ENCODE measurements at regions not wholly inside any gene's neighbourhood (a gene's known extent, or its start where the extent isn't known, plus 50 kb on each side); places are given as distances from the start of the nearest gene placed in this dataset.

DNA sequence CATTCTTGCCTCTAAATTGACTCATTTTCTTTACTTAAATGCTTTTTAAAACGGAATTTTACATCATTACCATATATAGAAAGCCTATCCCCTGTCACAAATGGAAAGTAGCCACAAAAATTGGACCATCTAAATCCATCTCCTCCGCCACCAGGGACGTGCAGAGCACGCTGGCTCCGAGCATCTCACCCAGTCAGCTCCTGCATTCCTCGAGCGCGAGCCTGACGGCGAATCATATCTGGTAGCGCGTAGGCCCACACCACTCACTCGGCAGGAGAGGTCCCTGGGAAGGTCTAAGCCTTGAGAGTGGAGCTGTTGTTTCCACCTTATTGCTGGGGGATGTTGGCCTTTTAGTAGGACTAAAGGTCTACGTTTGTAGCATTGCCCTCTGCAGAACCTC, 152.4 kb downstream of the TRIM29 start:
- DNase-seq = no peak

DNA sequence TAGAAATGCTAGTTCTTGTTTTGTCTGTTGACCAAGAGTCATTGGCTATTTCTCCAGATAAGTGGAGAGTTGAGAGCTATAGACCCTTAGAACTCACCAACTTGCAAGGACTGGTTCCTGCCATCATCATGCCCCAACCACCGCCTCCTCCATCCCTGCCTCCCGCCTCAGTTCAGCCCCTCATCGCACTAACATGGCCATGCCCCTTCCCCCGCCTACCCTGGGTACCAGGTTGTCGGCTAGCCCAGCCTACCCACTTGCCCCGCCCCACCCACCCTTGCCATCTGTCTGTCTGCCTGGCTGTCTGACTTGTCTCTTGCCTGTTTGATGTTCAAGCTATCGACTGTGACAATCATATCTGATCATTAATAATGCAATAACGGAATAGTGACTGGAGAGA, 154.1 kb downstream of the TRIM29 start:
- DNase-seq = no peak

DNA sequence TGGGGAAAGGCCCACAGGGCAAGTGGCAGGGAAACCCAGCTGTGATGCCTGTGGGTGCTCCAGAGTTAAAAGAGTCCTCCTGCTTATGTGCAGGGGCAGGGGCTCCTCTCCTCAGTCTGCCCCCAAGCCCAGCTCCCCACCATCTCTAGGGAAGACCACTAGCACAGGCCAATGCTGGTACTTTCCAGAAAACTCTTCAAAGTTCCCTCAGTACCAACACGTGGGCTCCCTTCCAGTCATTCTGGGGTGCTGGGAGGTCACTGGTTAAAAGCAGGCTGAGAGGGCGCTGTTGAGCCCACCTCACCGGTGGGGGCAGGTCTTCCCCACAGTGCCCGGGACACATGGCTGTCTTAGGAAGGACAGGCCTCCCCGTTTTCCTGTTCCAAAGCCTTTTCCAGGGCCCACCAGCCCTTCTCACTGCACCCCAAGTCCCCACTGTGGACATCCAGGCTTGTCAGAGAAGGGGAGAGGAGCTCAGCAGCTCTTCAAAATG, 154.6 kb downstream of the TRIM29 start:
- DNase-seq = peak in 1 of 56 donors; percentile 60

DNA sequence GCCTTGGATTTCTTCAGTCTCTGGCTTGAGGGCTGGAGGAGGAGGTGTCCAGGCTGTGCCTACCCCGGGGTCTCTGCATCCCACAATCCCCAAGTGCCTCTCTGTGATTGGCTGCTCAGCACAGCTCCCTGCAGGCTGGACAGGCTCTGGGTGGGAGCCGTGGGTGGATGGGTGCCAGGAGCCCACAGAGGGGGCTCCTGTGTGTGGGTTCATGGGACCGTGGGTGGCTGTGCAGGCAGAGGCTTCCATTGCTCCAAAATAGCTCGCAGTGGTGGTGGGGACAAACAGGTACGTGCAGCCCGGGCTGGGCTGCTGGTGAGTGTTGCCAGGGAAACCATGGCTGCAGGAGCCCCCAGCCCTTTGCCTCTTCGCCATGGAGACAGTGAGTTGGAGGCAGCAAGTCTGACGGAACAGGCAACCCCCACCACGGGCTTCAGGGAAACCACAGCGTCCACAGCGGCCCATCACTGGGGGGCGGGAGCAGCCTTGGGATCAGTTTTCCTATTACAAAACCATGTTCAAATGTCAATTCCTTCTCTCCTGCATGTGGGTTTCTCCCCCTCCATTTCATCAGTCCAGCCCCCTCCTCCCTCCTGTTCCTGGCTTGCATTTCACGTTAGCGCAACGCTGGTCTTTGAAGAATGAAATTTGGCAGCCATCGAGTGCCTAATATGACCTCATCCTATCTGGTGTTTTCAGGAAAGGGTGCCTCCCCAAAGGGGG, 155.2 kb downstream of the TRIM29 start:
- peak in 3 of 56 donors; percentile 31 to 67 (median 56) for DNase-seq

DNA sequence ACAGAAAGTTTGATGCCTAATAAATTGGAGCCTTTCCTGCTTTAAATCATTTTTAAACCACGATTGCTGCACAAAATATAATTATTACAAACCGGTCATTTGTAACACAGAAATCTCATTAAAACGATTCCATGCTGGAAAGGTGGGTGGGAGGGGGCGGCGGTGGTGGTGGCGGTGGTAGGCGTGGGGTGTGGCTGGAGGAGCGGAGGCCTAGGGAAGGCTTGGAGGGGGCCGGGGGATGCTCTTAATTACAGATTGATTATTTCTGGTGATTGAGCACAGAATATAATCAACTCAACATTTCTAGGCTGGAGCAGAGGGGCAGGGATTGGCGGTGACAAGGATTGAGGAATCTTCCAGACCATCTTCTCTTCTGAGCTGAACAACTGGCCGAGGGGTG, 157.5 kb downstream of the TRIM29 start:
- no peak for DNase-seq

DNA sequence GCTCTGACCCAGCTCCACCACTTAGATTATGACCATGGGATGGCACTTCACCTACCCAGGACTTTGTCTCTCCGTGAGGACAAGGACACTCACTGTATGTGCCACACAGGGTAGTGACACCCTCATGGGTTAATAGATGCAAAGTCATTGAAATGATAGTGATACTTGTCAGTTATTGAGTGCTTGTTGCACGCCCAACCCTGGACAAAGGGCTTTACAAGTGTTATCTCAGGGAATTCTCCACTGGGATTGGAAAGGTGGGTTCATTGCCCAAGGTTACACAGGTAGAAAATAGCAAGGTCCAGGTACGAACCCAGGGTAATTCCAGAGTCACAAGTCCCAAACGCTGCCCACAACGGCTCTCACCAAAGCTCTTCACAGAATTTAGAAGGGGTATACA, 158.2 kb downstream of the TRIM29 start:
- DNase-seq = no peak

DNA sequence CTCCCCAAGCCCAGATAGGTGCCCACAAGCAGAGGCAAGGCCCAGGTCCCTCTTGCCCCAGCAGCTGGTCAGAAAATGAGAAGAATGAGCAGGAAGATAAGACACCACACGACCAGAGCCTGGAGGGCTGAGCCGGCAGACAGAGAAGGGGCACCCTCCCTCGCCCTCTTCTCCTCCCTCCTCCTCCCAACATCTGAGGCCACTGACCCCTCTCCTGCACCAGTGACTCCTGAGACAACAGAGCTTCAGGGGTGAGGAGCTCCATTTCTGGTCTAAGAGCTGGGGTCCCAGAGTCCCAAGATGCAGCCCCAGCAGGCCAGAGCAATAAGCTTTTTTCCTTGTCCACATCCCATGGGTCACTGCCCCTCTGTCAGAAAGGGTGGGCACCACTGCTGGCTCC, 159.2 kb downstream of the TRIM29 start:
- DNase-seq = no peak

DNA sequence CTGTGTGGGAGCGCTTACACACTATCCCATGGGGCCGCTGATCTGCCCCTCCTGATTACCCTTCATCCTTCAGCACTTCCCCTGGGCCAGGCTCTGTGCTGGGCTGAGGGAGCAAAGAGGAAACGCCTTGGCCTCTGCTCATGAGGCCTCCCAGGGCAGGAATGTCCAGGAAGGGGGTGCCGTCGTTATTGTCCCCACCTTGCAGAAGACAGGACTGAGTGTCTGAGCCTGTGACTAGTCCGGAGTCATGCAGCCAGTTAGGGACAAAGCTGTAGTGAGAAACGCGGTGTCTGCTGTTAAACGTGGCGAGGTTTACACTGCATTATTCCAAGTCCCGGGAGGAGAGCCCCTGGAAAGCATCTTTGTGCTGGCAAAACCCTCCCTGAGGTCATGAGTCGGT, 160.0 kb downstream of the TRIM29 start:
- DNase-seq = no peak

DNA sequence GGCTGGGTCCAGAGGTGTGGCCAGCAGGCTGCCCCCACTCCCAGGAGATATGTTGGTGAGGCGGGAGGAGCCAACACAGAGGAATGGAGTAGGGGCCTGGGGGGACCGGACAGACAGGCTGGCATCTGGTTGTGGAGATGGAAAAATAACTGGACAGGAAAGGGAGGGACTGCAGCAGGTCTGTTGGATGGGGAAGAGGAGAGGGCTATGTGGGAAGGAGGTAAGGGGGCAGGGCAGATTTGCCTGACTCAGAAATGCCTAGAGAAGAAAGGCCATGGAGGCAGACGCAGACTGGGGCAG, 160.4 kb downstream of the TRIM29 start:
- DNase-seq = no peak

DNA sequence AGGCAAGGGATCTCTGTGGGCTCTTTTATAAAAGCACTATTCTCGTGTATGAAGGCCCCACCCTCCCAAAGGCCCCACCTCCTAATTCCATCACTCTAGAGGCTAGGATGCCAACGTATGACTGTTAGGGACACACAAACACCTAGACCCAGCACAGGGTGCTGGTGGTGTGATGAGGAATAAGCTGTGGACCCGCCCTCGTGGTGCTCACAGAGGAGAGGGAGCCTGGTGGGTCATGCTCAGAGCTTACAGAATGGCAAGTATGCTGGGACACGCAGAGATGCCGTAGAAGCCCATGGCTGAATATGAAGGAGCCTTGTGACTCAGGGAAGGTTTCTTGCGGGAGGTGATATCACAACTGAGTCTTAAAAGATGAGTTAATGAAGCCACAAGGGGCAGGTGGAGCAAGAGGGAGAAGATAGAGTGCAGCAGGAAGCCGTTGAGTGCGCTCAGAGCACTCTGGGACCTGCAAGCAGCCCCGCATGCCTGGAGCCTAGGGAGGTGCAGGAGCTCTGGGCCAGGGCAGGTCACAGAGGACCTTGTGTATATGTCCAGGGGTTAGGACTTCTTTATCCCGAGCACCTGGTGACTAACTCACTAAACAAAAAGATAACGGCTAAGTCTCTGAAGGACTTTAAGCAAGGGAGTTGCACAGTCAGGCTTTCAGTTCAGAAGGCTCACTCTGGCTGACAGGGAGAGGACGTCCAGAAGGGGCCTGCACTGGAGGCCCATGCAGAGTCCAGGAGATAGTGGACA, 160.9 kb downstream of the TRIM29 start:
- DNase-seq = peak in 7 of 56 donors; percentile 27 to 53 (median 40)

DNA sequence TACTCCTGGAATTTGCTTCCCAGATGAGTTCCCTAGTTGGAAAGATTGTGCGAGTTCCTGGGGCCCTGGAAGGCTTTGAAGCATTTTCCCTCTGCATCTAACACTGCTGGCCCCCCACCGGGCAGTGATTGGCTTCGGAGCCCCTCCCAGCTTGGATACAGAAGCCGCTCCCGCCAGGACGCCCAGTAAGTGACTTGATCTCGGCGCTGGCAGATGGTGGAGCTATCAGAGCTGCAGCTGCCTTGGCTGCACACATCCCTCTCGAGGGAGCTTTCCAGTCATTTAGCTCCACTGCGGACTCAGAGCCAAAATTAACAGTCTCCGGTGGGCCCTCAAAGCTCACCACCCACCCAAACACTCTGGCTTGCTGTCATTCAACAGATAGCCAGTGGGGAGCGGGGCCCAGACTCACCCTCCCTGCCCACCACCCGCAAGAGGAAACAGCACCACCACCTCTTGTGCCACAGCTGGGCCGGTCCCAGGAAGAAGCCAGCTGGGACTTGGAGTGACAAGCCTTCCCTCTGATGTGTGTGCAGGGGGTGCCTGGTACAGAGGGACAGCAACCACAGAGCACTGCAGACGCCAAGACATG, 162.3 kb downstream of the TRIM29 start:
- peak in 51 of 56 donors; percentile 51 to 94 (median 82) for DNase-seq

DNA sequence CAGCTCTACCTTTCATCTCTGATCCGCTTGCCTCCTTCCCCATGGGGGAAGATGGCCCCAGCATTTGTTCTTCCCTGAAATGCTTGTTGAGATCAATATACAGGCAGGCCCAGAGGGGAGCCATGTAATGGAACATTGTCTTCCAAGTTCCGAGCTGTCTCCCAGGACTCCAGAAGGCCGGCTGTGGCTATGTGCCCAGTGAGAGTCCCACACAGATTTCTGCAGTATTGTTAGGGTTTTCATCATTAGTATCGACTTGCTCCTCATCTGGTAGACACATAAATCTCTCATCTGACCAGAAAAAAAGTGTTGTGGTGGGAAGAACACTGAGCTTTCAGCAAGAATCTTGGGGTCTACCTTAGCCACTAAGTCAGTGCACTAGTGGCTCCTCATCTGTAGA, 163.4 kb downstream of the TRIM29 start:
- peak in 12 of 56 donors; percentile 29 to 60 (median 38) for DNase-seq

DNA sequence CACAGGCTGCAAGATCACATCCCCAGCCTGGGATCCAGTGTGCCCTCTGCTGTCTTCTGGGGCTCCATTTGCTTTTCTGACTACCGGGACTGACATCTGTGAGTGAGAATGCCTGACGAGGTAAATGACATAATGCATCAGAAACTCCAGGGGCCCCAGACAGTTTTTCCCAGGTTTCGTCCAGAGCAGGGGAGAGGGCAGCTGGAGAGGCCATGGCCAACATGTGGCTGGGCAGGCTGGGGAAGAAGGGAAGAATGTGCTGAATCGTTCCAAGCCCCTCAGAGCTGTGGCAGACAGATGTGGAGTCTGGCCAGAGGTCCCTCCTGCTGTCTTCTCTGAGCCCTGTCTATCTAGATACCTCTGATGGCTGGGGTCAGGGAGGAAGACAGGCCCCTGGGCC, 163.9 kb downstream of the TRIM29 start:
- no peak for DNase-seq

DNA sequence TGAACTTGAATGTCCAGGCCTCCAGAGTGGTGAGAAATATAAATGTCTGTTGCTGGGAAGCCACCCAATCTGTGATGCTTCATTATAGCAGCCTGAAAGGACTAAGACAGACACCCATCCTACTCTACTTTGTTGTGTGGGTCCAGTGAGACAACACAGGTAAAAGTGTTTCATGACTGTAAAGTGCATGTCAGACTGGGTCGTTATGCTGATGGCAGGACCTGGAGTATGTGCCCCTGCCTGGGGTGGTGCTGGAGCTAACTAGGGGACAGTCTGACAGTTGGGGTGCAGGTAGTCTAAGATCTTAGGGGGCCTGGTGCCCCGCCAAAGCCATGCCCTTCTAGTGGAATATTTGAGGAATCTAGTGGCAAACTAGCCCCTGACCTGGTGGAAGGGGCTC, 165.6 kb downstream of the TRIM29 start:
- no peak for DNase-seq

DNA sequence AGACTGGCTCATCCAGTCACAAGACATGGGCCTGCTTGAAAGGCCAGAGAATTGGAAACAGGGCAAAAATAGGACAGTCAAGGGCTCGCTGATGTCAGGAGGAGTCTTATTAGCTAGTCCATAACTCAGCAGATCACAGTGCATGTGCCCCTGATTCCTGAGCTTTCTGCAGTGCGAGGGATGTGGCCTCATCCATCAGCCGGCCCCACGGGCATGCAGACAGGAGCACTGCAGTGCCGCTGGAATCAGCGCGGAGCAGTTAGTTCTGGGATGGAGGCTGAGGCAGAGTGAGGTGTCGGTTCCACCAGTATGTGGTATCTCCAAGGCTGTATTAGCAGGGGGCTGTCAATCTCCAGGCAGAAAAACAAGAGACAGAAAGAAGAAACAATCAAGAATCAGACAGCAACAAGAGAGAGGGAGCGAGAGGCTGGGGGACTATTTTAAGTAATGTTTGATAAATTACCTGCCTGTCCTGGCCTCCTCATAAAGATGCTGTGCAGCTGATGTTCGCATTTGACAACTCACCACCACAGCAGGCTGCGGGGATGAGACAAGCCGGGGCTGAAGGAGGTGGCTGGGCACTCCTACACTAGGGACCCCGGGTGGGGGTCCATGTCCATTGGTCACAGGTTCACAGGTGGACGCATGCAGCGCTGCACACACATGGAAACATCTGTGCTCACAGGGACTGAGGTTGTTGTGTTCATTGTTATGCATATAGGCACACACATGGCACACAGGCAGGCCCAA, 167.2 kb downstream of the TRIM29 start:
- DNase-seq = no peak

DNA sequence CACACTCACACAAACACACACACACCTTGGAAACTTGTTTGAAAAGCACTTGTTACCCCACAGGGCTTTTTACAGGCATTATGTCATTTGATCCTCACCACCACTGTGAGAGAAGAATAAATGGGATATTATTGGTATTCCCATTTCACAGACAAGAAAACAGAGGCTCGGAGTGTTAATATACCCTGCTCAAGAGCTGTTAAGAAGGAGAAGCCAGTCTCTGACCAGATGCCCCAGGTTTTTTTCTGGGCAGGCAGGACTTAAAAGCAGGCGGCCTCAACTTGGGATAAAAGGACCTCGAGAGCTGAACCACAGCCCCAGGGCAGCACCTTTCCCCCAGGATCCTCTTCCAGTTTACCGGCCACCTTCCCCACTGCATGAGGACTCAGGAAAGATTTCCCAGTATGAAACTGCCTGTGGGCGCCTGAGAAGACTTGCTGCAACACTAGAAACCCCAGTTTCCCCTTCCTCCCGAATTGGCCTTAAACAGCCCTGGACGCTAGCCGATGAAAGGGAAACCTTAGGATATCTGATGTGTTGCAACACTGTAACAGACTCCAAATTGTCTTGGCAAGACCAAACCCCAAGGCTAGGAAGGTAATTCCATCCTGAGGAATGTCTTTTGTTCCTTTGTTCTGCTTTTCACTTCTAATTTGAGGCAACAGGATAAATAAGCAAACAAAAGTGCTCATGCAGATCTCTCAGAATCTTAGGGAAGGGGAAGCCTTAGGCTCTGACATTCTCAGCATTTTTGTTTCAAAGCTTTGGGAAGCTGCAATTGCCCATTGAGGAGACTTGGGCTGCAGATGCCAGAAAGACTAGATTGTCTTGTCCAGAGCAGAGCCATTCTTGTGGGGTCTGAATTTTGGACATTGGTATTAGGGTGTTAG, 173.5 kb downstream of the TRIM29 start:
- no peak for DNase-seq

DNA sequence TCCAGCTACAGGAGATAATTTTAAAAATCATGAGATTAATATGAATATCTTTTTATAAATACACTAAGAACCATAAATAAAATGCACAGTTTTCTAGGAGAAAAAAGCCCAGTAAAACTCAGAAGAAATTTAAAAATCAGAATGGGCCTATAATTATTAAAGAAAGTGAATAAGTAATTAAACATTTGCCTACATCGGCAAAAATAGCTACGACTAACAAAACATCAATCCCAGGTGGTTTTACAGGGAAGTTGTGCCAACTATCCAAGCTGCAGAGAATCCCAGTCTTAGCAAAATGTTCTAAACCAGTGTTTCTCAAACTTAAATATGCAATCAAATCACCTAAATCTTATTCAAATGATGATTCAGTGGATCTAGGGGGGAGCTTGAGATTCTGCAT, 180.0 kb downstream of the TRIM29 start:
- DNase-seq = no peak

DNA sequence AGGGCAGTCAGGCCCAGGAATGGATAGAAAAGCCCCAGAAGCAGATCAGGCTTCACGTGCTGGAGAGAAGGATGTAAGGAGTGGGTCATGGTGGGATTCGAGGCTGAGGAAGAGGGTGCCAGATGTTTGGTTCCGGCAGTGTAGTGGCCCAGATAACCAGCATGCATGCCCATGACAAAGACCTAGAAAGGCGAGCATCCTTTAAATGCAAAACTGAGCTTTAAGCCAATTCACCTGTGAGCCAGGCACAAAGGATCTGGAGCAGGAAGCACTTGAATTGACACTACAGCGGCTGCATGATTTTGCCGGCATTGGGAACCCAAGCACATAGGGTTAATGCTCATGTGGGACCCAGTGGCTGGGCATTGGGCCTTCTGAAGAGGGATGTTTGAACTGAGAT, 185.5 kb downstream of the TRIM29 start:
- no peak for DNase-seq

DNA sequence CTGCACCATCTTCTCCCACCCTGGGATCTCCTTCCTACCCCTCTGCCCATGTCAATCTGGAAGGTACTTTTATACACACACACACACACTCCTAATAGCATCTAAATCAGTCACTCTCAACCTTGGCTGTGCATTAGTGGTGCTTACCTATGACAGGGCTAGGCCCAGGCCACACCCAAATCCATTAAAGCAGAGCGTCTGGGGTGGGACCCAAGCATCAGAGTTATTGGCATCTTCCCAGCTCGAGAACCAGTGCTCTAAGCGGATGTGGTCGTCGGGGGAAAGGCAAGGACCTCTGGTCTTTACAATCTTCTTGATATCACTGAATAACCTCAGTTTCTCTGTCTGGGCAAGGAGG, 194.6 kb downstream of the TRIM29 start:
- no peak for DNase-seq

DNA sequence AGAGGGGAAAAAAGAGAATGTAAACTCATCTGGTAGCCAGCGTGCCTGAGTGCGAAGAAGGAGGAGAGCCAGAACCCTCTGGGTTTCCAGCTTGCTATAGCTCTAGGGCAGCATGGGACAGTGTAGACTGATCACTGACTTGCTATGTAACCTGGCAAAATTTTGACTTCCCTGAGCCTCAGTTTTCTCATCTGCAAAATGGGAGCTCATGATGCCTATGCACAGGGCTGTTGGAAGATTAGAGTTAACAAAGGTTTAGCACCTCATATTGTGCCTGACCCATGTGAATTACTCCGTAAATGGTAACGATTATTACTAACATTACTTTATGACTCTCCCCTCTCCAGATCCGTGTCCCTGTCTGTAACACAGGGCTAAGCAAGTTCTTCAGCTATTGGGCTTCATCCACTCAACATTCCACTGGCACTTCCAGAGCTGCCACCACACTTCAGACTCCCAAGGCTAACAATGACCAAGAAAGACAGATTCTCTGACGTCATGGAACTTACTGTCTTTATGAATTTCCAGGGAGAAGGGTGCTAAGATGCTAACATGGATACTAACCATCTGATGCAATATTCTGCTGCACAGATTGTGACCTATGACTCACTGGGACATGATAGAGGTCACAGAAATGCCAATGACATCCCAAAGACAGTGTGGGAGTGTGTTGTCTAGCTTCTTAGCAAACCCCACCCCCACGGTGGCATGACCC, 195.2 kb downstream of the TRIM29 start:
- DNase-seq = no peak

Measured in amygdala (tissue), 56 donors.